ENCODE measurements at regions not wholly inside any gene's neighbourhood (a gene's known extent, or its start where the extent isn't known, plus 50 kb on each side); places are given as distances from the start of the nearest gene placed in this dataset.

DNA sequence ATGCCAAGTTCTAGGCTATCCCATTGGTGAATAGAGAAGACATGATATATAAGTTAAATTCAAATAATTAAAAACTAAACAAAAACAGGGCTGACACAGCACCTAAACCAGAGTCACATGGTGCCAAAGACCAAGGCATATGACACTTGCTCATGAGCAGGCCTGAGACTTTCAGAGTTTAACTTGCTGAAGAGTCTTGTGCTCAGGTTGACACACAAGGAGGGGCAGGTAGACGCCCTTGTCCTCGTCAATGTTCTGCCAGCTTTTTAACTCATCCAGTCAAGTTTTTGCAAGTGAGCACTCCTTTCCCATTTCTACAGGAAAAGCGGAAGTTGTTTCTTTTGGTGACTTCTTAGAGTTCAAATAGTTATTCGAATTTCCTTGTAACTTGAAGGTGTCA, 289.7 kb downstream of the CYRIA start:
- TF ChIP-seq CTCF (IDR thresholded peaks at IDR 0.05): no peak
- TF ChIP-seq EZH2 (IDR thresholded peaks at IDR 0.05; ENCODE audit: borderline replicate concordance, insufficient read depth, low read depth, low read length, poor library complexity, severe bottlenecking): no peak

Measured in B cell (primary cell).